Fibroblast of pulmonary artery (primary cell): ENCODE measurements at regions not wholly inside any gene's neighbourhood (a gene's known extent, or its start where the extent isn't known, plus 50 kb on each side); places are given as distances from the start of the nearest gene placed in this dataset.

ENCODE experiments used
- DNase-seq: peaks from one replicate; pipeline ENCODE4 v3.0.0-alpha.2; 2010; ENCODE audit warnings: low read depth
- H3K4me3 ChIP-seq: replicated peaks from 2 replicates; pipeline ENCODE4 v1.5.1; 2011; ENCODE audit warnings: low read depth, mild to moderate bottlenecking, control low read depth, low read length, moderate library complexity
- CTCF ChIP-seq: IDR thresholded peaks from 2 replicates; pipeline ENCODE4 v1.5.1; 2011; ENCODE audit warnings: mild to moderate bottlenecking, control low read depth, low read length, inconsistent platforms; ENCODE audit errors: missing control alignments

DNA sequence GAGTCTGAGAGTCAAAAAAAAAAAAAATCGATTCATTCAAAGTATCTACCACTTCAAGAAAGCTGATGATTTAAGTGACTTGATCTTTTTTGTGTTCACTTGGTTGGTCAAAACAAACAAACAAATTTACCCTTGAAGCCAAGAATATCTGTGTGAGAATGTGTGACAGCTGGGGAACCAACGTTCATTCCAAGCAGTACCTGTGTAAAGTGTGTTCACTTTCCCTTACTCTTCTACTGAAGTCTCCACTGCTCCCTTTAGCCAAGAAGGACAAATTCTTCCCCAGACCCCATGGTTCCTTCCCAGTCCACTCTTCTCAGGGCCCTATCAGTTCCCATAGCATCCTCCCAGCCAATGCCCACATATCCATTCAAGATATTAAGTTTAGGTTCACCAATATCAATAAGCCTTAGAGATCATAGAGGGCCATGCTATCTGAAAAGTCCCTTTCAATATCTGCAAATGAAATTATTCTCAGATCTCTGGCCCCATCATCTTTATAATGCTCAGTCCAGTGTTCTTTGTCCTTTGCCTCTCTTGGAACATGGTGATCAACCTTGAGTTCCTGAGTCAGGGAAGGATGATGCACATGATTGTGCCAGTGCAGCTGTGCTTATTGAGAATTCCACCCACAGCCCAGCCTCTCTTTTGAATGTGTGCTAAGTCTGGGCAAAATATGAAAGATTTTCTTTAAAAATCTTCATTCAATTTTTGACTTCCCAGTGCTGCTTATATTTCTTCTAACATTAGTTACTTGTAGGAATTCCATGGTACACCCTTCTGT is 82.8 kb upstream of the DTNA start:
- TF ChIP-seq CTCF = no peak
- DNase-seq = no peak

GRCh38 chr18:34631093-34631966 is 78.8 kb upstream of the DTNA start:
- no peak for DNase-seq
- no peak overlapping the region for H3K4me3 ChIP-seq
- no peak for TF ChIP-seq CTCF

More for the DNA sequence above, 82.8 kb upstream of the DTNA start:
- H3K4me3 ChIP-seq = no peak overlapping the region

GRCh38 chr18:34632321-34632720 is 77.8 kb upstream of the DTNA start:
- no peak for DNase-seq
- H3K4me3 ChIP-seq = no peak overlapping the region
- no peak for TF ChIP-seq CTCF

DNA sequence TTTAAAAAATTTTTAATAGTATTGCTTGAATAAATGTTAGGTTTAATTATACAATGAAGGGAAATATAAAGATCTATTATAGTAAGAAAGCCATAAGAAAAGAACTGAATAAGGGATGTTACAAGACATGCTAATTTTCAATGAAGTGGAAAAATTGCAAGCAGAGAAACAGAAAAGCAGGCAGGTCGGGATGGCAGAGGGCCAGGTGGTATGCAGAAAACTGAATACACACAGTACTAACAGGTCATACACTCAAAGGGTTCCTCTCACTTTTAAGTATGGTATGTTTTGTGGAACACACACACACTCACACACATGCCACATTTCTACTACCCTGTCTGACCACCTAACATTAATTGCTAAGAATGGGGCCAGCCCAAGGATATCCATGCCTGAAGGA is 76.7 kb upstream of the DTNA start:
- no peak overlapping the region for H3K4me3 ChIP-seq
- TF ChIP-seq CTCF = no peak

GRCh38 chr18:34637094-34637801 is 72.8 kb upstream of the DTNA start:
- no peak for TF ChIP-seq CTCF
- no peak overlapping the region for H3K4me3 ChIP-seq
- no peak for DNase-seq

More for the DNA sequence above, 76.7 kb upstream of the DTNA start:
- DNase-seq = no peak

DNA sequence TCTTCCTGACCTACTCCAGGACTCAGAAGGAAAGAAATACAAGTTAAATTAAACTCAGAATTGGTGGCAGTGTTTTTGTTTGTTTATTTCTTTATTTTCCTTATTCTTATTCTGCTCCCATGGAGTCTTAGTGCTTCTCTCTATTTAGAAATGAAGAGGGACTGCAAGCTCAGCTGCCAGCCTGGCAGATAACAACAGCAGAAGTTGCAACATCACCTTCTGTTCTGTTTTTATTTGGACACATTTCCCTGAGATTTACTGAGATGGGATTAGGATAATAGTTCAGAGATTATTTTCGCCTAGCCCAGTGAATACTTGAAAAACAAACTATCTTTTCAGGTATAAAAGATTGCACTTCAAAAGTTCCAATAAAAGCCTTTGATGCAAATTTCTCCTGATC is 70.4 kb upstream of the DTNA start:
- no peak for DNase-seq
- TF ChIP-seq CTCF = no peak
- H3K4me3 ChIP-seq = no peak overlapping the region
